WERI-Rb-1 (cell line): ENCODE measurements at regions not wholly inside any gene's neighbourhood (a gene's known extent, or its start where the extent isn't known, plus 50 kb on each side); places are given as distances from the start of the nearest gene placed in this dataset.

Experiments used
- DNase-seq: peaks from one replicate; pipeline ENCODE4 v3.0.0-alpha.2; 2020
- H3K27ac ChIP-seq: fragments of 250-450 bp; sonication (Bioruptor Pico); 2 replicates; pipeline ENCODE4 v1.5.1; 2020; ENCODE audit warnings: mild to moderate bottlenecking, moderate library complexity
- H3K27me3 ChIP-seq: fragments of 250-450 bp; sonication (Bioruptor Pico); 2 replicates; pipeline ENCODE4 v1.5.1; 2021; ENCODE audit warnings: mild to moderate bottlenecking, low read depth, moderate library complexity; ENCODE audit not compliant: insufficient read depth, severe bottlenecking
- H3K36me3 ChIP-seq: fragments of 250-450 bp; sonication (Bioruptor Pico); 2 replicates; pipeline ENCODE4 v1.5.1; 2020; ENCODE audit warnings: mild to moderate bottlenecking, moderate library complexity
- H3K4me3 ChIP-seq: 2 replicates; pipeline ENCODE4 v1.5.1; 2011; ENCODE audit warnings: low read depth, mild to moderate bottlenecking, control low read depth, low read length
- H3K9me3 ChIP-seq: fragments of 250-450 bp; sonication (Bioruptor Pico); 2 replicates; pipeline ENCODE4 v1.5.1; 2021; ENCODE audit warnings: mild to moderate bottlenecking, moderate library complexity; ENCODE audit not compliant: severe bottlenecking
- CTCF ChIP-seq: IDR thresholded peaks from 2 replicates; pipeline ENCODE4 v1.5.1; 2011; ENCODE audit warnings: low read depth, mild to moderate bottlenecking, control low read depth, inconsistent platforms, low read length

- H3K4me3 ChIP-seq = no peak overlapping the region
- H3K9me3 ChIP-seq = peaks cover 26% of the 10 kb centered on the region
- no peak overlapping the region for H3K27ac ChIP-seq
- no peak for TF ChIP-seq CTCF
- no peak for DNase-seq
- H3K36me3 ChIP-seq = no peaks in the 10 kb centered on the region
- H3K27me3 ChIP-seq = peaks cover 38% of the 10 kb centered on the region
Observed at GRCh38 chr3:13972679-13973379, 93.0 kb upstream of the WNT7A start.

- no peak overlapping the region for H3K27ac ChIP-seq
- H3K36me3 ChIP-seq = no peaks in the 10 kb centered on the region
- H3K4me3 ChIP-seq = no peak overlapping the region
- H3K27me3 ChIP-seq = peaks cover 46% of the 10 kb centered on the region
- no peak for TF ChIP-seq CTCF
- H3K9me3 ChIP-seq = peaks cover 3% of the 10 kb centered on the region
- no peak for DNase-seq
Observed at GRCh38 chr3:13966302-13966701, 86.4 kb upstream of the WNT7A start.

GRCh38 chr3:13963137-13963886 lies 83.4 kb upstream of the WNT7A start:
- H3K36me3 ChIP-seq = no peaks in the 10 kb centered on the region
- peaks cover 42% of the 10 kb centered on the region for H3K27me3 ChIP-seq
- no peak for TF ChIP-seq CTCF
- H3K9me3 ChIP-seq = no peaks in the 10 kb centered on the region
- H3K27ac ChIP-seq = no peak overlapping the region
- H3K4me3 ChIP-seq = no peak overlapping the region
- DNase-seq = no peak

GRCh38 chr3:13954741-13955483 lies 75.0 kb upstream of the WNT7A start:
- Histone ChIP-seq H3K9me3 (no peaks in the 10 kb centered on the region), H3K27ac (no peak overlapping the region), H3K4me3 (no peak overlapping the region), H3K27me3 (peaks cover under 1% of the 10 kb centered on the region), H3K36me3 (no peaks in the 10 kb centered on the region)
- TF ChIP-seq CTCF = no peak
- DNase-seq = no peak

GRCh38 chr3:13954266-13954665 lies 74.4 kb upstream of the WNT7A start:
- Histone ChIP-seq H3K9me3 (no peaks in the 10 kb centered on the region), H3K36me3 (no peaks in the 10 kb centered on the region), H3K27me3 (no peaks in the 10 kb centered on the region), H3K4me3 (no peak overlapping the region), H3K27ac (no peak overlapping the region)
- no peak for TF ChIP-seq CTCF
- no peak for DNase-seq
